22Rv1 (cell line): ENCODE measurements at regions not wholly inside any gene's neighbourhood (a gene's known extent, or its start where the extent isn't known, plus 50 kb on each side); places are given as distances from the start of the nearest gene placed in this dataset.

Experiments
- ZFX ChIP-seq: fragments of 450-650 bp; IDR thresholded peaks from 2 replicates; pipeline ENCODE4 v1.6.1; 2017; ENCODE audit warnings: antibody characterized with exemption, borderline replicate concordance
- TF ChIP-seq, protein P1 (sequence below): fragments of 450-650 bp; IDR thresholded peaks from 2 replicates; pipeline ENCODE4 v1.5.1; 2017; ENCODE audit warnings: mild to moderate bottlenecking

DNA sequence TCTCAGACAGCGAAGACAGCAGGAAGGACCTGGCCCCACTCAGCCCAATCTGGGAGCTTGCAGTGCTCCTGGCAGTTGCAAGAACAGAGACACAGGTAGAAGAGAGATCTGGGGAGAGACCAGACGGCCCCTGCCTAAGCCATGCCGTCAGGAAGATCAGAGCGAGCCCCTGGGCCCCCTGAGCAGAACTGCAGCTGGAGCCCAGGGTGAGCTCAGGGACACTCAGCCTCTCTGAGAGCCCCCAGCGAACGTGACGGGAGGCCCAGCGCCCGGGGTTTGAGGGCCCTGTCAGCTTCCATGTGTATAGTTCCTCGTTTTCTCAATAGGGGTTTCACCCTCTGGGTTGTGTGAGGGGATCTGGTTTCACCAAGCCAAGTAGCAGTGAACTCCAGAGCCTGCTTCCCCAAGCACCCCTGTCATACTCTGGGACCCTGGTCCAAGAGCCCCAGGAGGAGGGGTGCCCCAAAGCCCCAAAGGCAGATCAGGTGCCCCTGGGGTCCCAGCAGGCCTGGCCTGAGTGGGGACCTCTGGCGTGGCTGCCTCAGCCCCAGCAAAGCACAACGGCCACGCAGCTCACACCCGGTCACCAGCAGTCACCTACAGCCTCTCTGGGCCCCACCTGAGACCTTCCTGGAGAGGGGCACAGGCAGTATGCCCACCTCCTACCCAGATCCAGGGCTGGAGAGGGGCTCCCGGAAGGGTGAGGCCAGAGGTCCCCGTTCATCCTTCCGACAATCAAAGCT lies 431.3 kb upstream of the MYT1L start:
- TF ChIP-seq, protein P1, sequence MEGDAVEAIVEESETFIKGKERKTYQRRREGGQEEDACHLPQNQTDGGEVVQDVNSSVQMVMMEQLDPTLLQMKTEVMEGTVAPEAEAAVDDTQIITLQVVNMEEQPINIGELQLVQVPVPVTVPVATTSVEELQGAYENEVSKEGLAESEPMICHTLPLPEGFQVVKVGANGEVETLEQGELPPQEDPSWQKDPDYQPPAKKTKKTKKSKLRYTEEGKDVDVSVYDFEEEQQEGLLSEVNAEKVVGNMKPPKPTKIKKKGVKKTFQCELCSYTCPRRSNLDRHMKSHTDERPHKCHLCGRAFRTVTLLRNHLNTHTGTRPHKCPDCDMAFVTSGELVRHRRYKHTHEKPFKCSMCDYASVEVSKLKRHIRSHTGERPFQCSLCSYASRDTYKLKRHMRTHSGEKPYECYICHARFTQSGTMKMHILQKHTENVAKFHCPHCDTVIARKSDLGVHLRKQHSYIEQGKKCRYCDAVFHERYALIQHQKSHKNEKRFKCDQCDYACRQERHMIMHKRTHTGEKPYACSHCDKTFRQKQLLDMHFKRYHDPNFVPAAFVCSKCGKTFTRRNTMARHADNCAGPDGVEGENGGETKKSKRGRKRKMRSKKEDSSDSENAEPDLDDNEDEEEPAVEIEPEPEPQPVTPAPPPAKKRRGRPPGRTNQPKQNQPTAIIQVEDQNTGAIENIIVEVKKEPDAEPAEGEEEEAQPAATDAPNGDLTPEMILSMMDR = no peak
- TF ChIP-seq ZFX = no peak
